ENCODE measurements at regions not wholly inside any gene's neighbourhood (a gene's known extent, or its start where the extent isn't known, plus 50 kb on each side); places are given as distances from the start of the nearest gene placed in this dataset.
"Not testable (repeated sequence)": the region's sequence is repeated elsewhere in the genome, so short reads cannot be mapped to it uniquely, and the experiment has no call there.

GRCh38 chr10:70967591-70968587 is 79.5 kb upstream of the PCBD1 start:
- DNase-seq, result no peak

GRCh38 chr10:70969188-70969587 is 80.8 kb upstream of the PCBD1 start:
- no peak for DNase-seq

- DNase-seq, result no peak
Observed at GRCh38 chr10:70970830-70971229, 82.5 kb upstream of the PCBD1 start.

GRCh38 chr10:70973275-70973674 is 84.9 kb upstream of the PCBD1 start:
- no peak for DNase-seq

GRCh38 chr10:70974351-70974901 is 86.1 kb upstream of the PCBD1 start:
- DNase-seq, result no peak

GRCh38 chr10:70974920-70975319 is 86.6 kb upstream of the PCBD1 start:
- DNase-seq, result no peak

- no peak for DNase-seq
Observed at GRCh38 chr10:70976063-70976695, 87.8 kb upstream of the PCBD1 start.

GRCh38 chr10:70977625-70978024 is 89.3 kb upstream of the PCBD1 start:
- no peak for DNase-seq

- no peak for DNase-seq
Observed at GRCh38 chr10:70978181-70978580, 89.8 kb upstream of the PCBD1 start.

GRCh38 chr10:70978816-70979480 is 90.6 kb upstream of the PCBD1 start:
- no peak for DNase-seq

GRCh38 chr10:70980687-70981086 is 92.3 kb upstream of the PCBD1 start:
- DNase-seq, result no peak

- no peak for DNase-seq
Observed at GRCh38 chr10:70981171-70981836, 92.9 kb upstream of the PCBD1 start.

GRCh38 chr10:70981936-70982335 is 93.6 kb upstream of the PCBD1 start:
- DNase-seq, result no peak

- no peak for DNase-seq
Observed at GRCh38 chr10:70982443-70982842, 94.1 kb upstream of the PCBD1 start.

GRCh38 chr10:70984986-70985722 is 96.8 kb upstream of the PCBD1 start:
- no peak for DNase-seq

- DNase-seq, result no peak
Observed at GRCh38 chr10:70985824-70986622, 97.7 kb upstream of the PCBD1 start.

- DNase-seq, result no peak
Observed at GRCh38 chr10:70986623-70986950, 98.2 kb upstream of the PCBD1 start.

- no peak for DNase-seq
Observed at GRCh38 chr10:70987396-70988130, 99.2 kb upstream of the PCBD1 start.

GRCh38 chr10:70990156-70990555 is 101.8 kb upstream of the PCBD1 start:
- not testable (repeated sequence) for DNase-seq

GRCh38 chr10:70990681-70991080 is 102.3 kb upstream of the PCBD1 start:
- no peak for DNase-seq
